Progenitor cell of endocrine pancreas (in vitro differentiated cells): ENCODE measurements at regions not wholly inside any gene's neighbourhood (a gene's known extent, or its start where the extent isn't known, plus 50 kb on each side); places are given as distances from the start of the nearest gene placed in this dataset.

Experiments
- DNase-seq: peaks from one replicate; pipeline ENCODE4 v3.0.0; 2021; ENCODE audit warnings: low spot score; ENCODE audit not compliant: unreplicated experiment
- H3K27ac Mint-ChIP-seq: 2 replicates; pipeline ENCODE4 v1.8.0; 2021; ENCODE audit warnings: mild to moderate bottlenecking, moderate library complexity, mixed read lengths
- H3K27me3 Mint-ChIP-seq: 2 replicates; pipeline ENCODE4 v1.8.0; 2021; ENCODE audit warnings: mixed read lengths
- H3K36me3 Mint-ChIP-seq: 2 replicates; pipeline ENCODE4 v1.8.0; 2022; ENCODE audit warnings: mixed read lengths; ENCODE audit not compliant: insufficient read depth
- H3K4me1 Mint-ChIP-seq: 2 replicates; pipeline ENCODE4 v1.8.0; 2021; ENCODE audit warnings: low read depth, mixed read lengths
- H3K4me3 Mint-ChIP-seq: 2 replicates; pipeline ENCODE4 v1.8.0; 2021; ENCODE audit warnings: low read depth, mild to moderate bottlenecking, moderate library complexity, mixed read lengths
- H3K9me3 Mint-ChIP-seq: 2 replicates; pipeline ENCODE4 v1.8.0; 2021; ENCODE audit warnings: low read depth, mixed read lengths
- CTCF ChIP-seq: fragments of 200-600 bp; sonication (generic); IDR thresholded peaks from one replicate; pipeline ENCODE4 v1.5.0; 2021; ENCODE audit warnings: antibody characterized with exemption, mild to moderate bottlenecking; ENCODE audit not compliant: unreplicated experiment

DNA sequence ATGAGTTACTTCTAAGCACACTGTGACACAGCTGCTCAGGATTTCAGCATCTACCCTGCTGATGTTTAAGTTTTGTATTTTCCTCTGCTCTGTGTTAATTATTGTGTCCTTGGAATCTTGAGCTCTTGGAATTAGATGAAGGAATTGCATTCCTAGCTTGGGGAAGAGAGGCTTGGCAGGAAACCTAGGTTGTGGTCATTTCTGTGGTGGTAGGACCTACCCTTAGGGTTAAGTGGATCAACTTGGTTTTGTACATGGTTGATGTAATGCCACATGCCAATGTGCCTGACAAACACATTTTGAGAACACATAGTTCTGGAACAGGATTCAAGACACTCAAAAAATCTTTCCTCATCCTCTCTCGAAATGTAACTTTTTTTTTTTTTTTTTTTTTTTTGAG, 264.5 kb upstream of the MEX3C start:
- H3K27ac Mint-ChIP-seq = no peak overlapping the region

DNA sequence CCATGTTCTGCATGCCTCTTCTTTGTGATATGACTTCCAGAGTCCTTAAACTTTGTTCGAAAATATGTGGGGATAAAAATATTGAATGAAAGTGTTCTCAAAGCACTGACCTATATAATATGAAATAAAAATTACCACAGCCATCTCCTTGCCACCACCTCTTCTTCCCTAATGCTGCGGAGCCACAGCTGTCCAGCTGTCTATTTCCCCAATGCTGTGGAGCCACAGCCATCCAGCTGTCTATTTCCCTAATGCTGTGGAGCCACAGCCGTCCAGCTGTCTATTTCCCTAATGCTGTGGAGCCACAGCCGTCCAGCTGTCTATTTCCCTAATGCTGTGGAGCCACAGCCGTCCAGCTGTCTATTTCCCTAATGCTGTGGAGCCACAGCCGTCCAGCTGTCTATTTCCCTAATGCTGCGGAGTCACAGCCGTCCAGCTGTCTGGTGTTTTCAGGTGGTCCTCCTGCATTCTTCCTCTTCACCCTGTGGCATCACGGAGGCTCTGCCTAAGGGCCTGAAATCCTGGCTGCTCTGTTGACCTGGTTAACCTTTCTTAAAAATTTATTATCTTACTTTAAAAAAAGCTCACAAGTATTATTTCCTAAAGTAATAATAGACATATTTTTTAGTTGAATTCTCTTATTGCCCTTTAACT, 266.1 kb upstream of the MEX3C start:
- Mint-ChIP-seq H3K36me3 (no peaks in the 10 kb centered on the region), H3K27ac (no peak overlapping the region), H3K4me3 (no peak overlapping the region), H3K27me3 (peaks cover 4% of the 10 kb centered on the region), H3K9me3 (peaks cover 5% of the 10 kb centered on the region), H3K4me1 (peaks cover 23% of the 10 kb centered on the region)
- no peak for TF ChIP-seq CTCF
- no peak for DNase-seq

More for the DNA sequence above, 264.5 kb upstream of the MEX3C start:
- no peak overlapping the region for H3K4me3 Mint-ChIP-seq
- peaks cover 4% of the 10 kb centered on the region for H3K27me3 Mint-ChIP-seq
- TF ChIP-seq CTCF = no peak
- peaks cover 22% of the 10 kb centered on the region for H3K4me1 Mint-ChIP-seq
- no peaks in the 10 kb centered on the region for H3K36me3 Mint-ChIP-seq
- DNase-seq = no peak
- H3K9me3 Mint-ChIP-seq = peaks cover 3% of the 10 kb centered on the region

DNA sequence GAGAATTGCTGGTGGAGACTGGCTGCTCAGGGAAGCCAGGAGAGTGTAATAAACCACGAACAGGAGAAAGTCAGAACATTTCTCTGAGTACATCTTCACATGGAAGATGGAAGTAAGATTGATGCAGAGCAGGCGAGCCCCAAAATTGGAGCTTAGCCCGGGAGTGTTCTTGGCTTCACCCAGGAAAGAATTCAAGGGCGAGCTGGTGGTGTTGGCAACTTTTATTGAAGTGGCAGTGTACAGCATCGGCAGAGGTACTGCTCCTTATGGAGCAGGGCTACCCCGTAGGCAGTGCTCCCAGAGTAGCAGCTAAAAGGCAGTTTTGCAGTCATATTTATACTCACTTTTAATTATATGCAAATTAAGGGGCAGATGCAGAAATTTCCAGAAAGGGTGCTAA, 281.4 kb upstream of the MEX3C start:
- no peak for TF ChIP-seq CTCF
- Mint-ChIP-seq H3K4me3 (no peak overlapping the region), H3K36me3 (no peaks in the 10 kb centered on the region), H3K4me1 (no peaks in the 10 kb centered on the region), H3K27ac (no peak overlapping the region), H3K27me3 (peaks cover 4% of the 10 kb centered on the region), H3K9me3 (no peaks in the 10 kb centered on the region)
- no peak for DNase-seq

DNA sequence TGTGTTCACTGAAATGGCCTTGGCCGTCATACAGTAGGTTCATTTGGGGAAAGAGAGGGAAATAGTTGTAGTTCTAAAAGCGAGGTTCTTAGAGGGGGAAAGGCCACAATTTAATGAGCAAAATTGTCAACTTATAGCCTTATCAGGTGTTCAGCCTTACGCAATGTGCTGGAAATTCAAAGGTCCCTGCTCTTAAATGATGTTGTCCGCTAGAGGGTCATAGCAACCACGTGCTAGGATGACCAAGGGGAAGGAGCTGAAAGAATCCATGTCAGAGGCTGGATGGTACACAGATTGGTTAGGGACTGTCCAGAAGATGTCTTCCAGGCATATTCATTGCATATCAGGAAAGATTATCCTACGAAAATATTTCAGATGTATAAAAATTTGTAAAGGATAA, 282.3 kb upstream of the MEX3C start:
- peaks cover 4% of the 10 kb centered on the region for H3K27me3 Mint-ChIP-seq
- no peak for TF ChIP-seq CTCF
- H3K4me1 Mint-ChIP-seq = no peaks in the 10 kb centered on the region
- no peaks in the 10 kb centered on the region for H3K36me3 Mint-ChIP-seq
- H3K4me3 Mint-ChIP-seq = no peak overlapping the region
- no peak overlapping the region for H3K27ac Mint-ChIP-seq
- H3K9me3 Mint-ChIP-seq = no peaks in the 10 kb centered on the region
- no peak for DNase-seq

- H3K4me1 Mint-ChIP-seq = no peaks in the 10 kb centered on the region
- peaks cover 4% of the 10 kb centered on the region for H3K27me3 Mint-ChIP-seq
- H3K27ac Mint-ChIP-seq = no peak overlapping the region
- no peaks in the 10 kb centered on the region for H3K9me3 Mint-ChIP-seq
- H3K4me3 Mint-ChIP-seq = no peak overlapping the region
- H3K36me3 Mint-ChIP-seq = no peaks in the 10 kb centered on the region
- TF ChIP-seq CTCF = no peak
- no peak for DNase-seq
Observed at GRCh38 chr18:51480407-51481261, 283.2 kb upstream of the MEX3C start.
